ENCODE measurements at regions not wholly inside any gene's neighbourhood (a gene's known extent, or its start where the extent isn't known, plus 50 kb on each side); places are given as distances from the start of the nearest gene placed in this dataset.

GRCh38 chr11:81000735-81001134, 1559.9 kb upstream of the TENM4 start:
- no peak for TF ChIP-seq CTCF (conservative IDR thresholded peaks at IDR 0.05 in 1 of 2, IDR thresholded peaks at IDR 0.05 in 1 of 2; ENCODE audit: extremely low read depth in 1 of 2, insufficient read depth in 1 of 2, low read depth in 1 of 2, low read length in 2 of 2)
- no peak for TF ChIP-seq EZH2 (IDR thresholded peaks at IDR 0.05; ENCODE audit: borderline replicate concordance, low read length)

Measured in mammary epithelial cell (primary cell).